DND-41 (cell line): ENCODE measurements at regions not wholly inside any gene's neighbourhood (a gene's known extent, or its start where the extent isn't known, plus 50 kb on each side); places are given as distances from the start of the nearest gene placed in this dataset.

Experiments
- ATAC-seq: fragments of 200-7000 bp; cut with Tn5 transposase; 3 replicates; pipeline ENCODE4 v1.9.1; 2021; ENCODE audit warnings: low read depth; ENCODE audit not compliant: insufficient read depth
- DNase-seq: peaks from one replicate; pipeline ENCODE4 v3.0.0-alpha.2; 2020
- H2AFZ ChIP-seq: 2 replicates; pipeline ENCODE4 v1.6.0; 2012; ENCODE audit warnings: low read depth, low read length
- H3K27ac ChIP-seq: 2 replicates; pipeline ENCODE4 v1.5.1; 2012; ENCODE audit warnings: low read length, inconsistent platforms
- H3K27me3 ChIP-seq: fragments of 200-600 bp; sonication (generic); 2 replicates; pipeline ENCODE4 v1.6.0; 2012; ENCODE audit warnings: low read length, mild to moderate bottlenecking, inconsistent platforms; ENCODE audit not compliant: insufficient read depth, poor library complexity
- H3K36me3 ChIP-seq: 2 replicates; pipeline ENCODE4 v1.5.1; 2012; ENCODE audit warnings: low read length, inconsistent platforms; ENCODE audit not compliant: insufficient read depth
- H3K4me1 ChIP-seq: 2 replicates; pipeline ENCODE4 v1.5.1; 2012; ENCODE audit warnings: mild to moderate bottlenecking, low read length; ENCODE audit not compliant: insufficient read depth
- H3K4me2 ChIP-seq: 2 replicates; pipeline ENCODE4 v1.6.0; 2012; ENCODE audit warnings: mild to moderate bottlenecking, moderate library complexity, low read length, inconsistent platforms; ENCODE audit not compliant: insufficient read depth
- H3K4me3 ChIP-seq, 2 experiments: fragments of 200-600 bp in 1 of 2; shearing (Covaris generic) in 1 of 2; 2 replicates each; pipeline ENCODE4 v1.5.1; 2012 to 2016; ENCODE audit warnings: inconsistent platforms in 2 of 2, low read length in 2 of 2, mild to moderate bottlenecking in 2 of 2, low read depth in 1 of 2, moderate library complexity in 1 of 2
- H3K79me2 ChIP-seq: 2 replicates; pipeline ENCODE4 v1.6.0; 2012; ENCODE audit warnings: low read length, inconsistent platforms; ENCODE audit not compliant: insufficient read depth
- H3K9ac ChIP-seq: 2 replicates; pipeline ENCODE4 v1.6.0; 2012; ENCODE audit warnings: low read depth, mild to moderate bottlenecking, inconsistent platforms, low read length, moderate library complexity
- H3K9me3 ChIP-seq: 2 replicates; pipeline ENCODE4 v1.5.1; 2012; ENCODE audit warnings: low read length, moderate library complexity, mild to moderate bottlenecking, inconsistent platforms; ENCODE audit not compliant: insufficient read depth, severe bottlenecking
- H4K20me1 ChIP-seq: 2 replicates; pipeline ENCODE4 v1.6.0; 2012; ENCODE audit warnings: low read length; ENCODE audit not compliant: insufficient read depth
- EZH2 ChIP-seq: IDR thresholded peaks from 3 replicates; pipeline ENCODE4 v1.6.1; 2012; ENCODE audit warnings: borderline replicate concordance, low read depth, mild to moderate bottlenecking, moderate library complexity, low read length, inconsistent platforms; ENCODE audit not compliant: severe bottlenecking
- TF ChIP-seq, protein P1 (sequence below): IDR thresholded peaks from 2 replicates; pipeline ENCODE4 v1.5.1; 2012; ENCODE audit warnings: borderline replicate concordance, low read length, moderate library complexity, mild to moderate bottlenecking; ENCODE audit not compliant: poor library complexity, severe bottlenecking; ENCODE audit errors: extremely low read depth

GRCh38 chr17:53313746-53314145 lies 509.0 kb upstream of the KIF2B start:
- Histone ChIP-seq H3K9me3 (no peaks in the 10 kb centered on the region), H3K4me1 (no peaks in the 10 kb centered on the region), H3K79me2 (no peaks in the 10 kb centered on the region), H3K4me2 (no peak overlapping the region), H2AFZ (no peak overlapping the region), H3K9ac (no peak overlapping the region), H3K4me3 (no peak overlapping the region), H3K27ac (no peak overlapping the region), H3K27me3 (no peaks in the 10 kb centered on the region), H4K20me1 (no peaks in the 10 kb centered on the region), H3K36me3 (no peaks in the 10 kb centered on the region)
- DNase-seq, result no peak
- no peak for ATAC-seq
- TF ChIP-seq, protein P1, sequence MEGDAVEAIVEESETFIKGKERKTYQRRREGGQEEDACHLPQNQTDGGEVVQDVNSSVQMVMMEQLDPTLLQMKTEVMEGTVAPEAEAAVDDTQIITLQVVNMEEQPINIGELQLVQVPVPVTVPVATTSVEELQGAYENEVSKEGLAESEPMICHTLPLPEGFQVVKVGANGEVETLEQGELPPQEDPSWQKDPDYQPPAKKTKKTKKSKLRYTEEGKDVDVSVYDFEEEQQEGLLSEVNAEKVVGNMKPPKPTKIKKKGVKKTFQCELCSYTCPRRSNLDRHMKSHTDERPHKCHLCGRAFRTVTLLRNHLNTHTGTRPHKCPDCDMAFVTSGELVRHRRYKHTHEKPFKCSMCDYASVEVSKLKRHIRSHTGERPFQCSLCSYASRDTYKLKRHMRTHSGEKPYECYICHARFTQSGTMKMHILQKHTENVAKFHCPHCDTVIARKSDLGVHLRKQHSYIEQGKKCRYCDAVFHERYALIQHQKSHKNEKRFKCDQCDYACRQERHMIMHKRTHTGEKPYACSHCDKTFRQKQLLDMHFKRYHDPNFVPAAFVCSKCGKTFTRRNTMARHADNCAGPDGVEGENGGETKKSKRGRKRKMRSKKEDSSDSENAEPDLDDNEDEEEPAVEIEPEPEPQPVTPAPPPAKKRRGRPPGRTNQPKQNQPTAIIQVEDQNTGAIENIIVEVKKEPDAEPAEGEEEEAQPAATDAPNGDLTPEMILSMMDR, result no peak
- no peak for TF ChIP-seq EZH2

- Histone ChIP-seq H3K4me2 (no peak overlapping the region), H3K36me3 (no peaks in the 10 kb centered on the region), H4K20me1 (no peaks in the 10 kb centered on the region), H3K9ac (no peak overlapping the region), H3K27me3 (no peaks in the 10 kb centered on the region), H2AFZ (no peak overlapping the region), H3K4me3 (no peak overlapping the region), H3K79me2 (no peaks in the 10 kb centered on the region), H3K4me1 (no peaks in the 10 kb centered on the region), H3K9me3 (no peaks in the 10 kb centered on the region), H3K27ac (no peak overlapping the region)
- TF ChIP-seq EZH2, result no peak
- TF ChIP-seq, protein P1, result no peak
- DNase-seq, result no peak
- ATAC-seq, result no peak
Measured at GRCh38 chr17:53278466-53278865, 544.3 kb upstream of the KIF2B start.

DNA sequence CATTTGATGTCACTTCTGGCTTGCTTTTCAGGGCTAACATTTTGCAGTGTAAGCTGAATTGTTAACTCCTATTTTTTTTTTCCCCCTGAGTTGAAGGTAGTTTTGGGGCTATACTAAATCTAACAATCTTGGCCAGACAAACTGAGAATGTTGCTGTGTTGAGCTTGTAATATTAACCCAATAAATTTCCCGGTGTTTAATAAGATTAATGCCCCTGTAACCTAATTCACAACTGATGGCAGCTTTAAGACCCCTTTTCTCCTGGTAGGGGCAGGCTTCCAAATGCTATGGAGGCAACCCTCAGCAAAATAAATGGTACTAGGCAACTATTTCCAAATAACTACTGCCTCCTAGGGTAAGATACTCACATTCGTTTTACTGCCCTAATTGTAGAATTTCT lies 549.6 kb upstream of the KIF2B start:
- Histone ChIP-seq H3K4me1 (no peaks in the 10 kb centered on the region), H3K27me3 (no peaks in the 10 kb centered on the region), H3K9me3 (no peaks in the 10 kb centered on the region), H2AFZ (no peak overlapping the region), H3K4me2 (no peak overlapping the region), H3K36me3 (no peaks in the 10 kb centered on the region), H3K9ac (no peak overlapping the region), H3K4me3 (no peak overlapping the region), H3K27ac (no peak overlapping the region), H3K79me2 (no peaks in the 10 kb centered on the region), H4K20me1 (no peaks in the 10 kb centered on the region)
- DNase-seq (no peak), ATAC-seq (no peak)
- TF ChIP-seq, protein P1, result no peak

- ATAC-seq (no peak), DNase-seq (no peak)
- Histone ChIP-seq H3K4me2 (no peak overlapping the region), H3K79me2 (no peaks in the 10 kb centered on the region), H3K36me3 (no peaks in the 10 kb centered on the region), H3K27me3 (no peaks in the 10 kb centered on the region), H2AFZ (no peak overlapping the region), H3K4me3 (no peak overlapping the region), H3K9me3 (no peaks in the 10 kb centered on the region), H3K9ac (no peak overlapping the region), H3K4me1 (no peaks in the 10 kb centered on the region), H4K20me1 (no peaks in the 10 kb centered on the region), H3K27ac (no peak overlapping the region)
- TF ChIP-seq, protein P1, result no peak
- no peak for TF ChIP-seq EZH2
Measured at GRCh38 chr17:53270936-53271335, 551.8 kb upstream of the KIF2B start.
